ENCODE measurements at regions not wholly inside any gene's neighbourhood (a gene's known extent, or its start where the extent isn't known, plus 50 kb on each side); places are given as distances from the start of the nearest gene placed in this dataset.

- TF ChIP-seq CTCF (IDR thresholded peaks at IDR 0.05; ENCODE audit: poor library complexity), result no peak
- no peak for TF ChIP-seq EZH2 (IDR thresholded peaks at IDR 0.05; ENCODE audit: borderline replicate concordance)
- no peak for TF ChIP-seq EZH2phosphoT487 (IDR thresholded peaks at IDR 0.05; ENCODE audit: low read depth, severe bottlenecking, unreplicated experiment)
Measured at GRCh38 chr2:81334046-81334445, 1029.5 kb upstream of the LRRTM1 start.
